ENCODE measurements at regions not wholly inside any gene's neighbourhood (a gene's known extent, or its start where the extent isn't known, plus 50 kb on each side); places are given as distances from the start of the nearest gene placed in this dataset.

DNA sequence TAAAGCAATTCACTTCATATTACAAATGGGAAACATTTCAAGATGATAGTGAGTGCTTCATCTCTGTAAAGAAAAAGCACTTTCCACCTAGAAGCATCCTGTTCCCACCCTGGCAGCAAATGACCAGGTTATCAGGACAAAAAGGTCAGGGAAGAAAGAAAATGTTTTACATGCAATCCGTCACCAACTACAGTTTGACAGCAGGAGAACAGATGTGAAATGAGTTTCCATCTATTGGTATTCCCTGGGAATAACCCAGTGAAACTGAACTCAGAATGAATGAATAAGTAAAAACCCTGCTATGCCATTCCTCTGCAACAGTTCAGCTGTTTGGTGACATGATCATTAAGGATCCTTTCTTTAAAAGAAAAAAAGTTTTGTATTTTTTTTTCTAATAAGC, 67.6 kb downstream of the HTR1A start:
- H3K27ac Mint-ChIP-seq = no peak overlapping the region
- no peaks in the 10 kb centered on the region for H3K27me3 Mint-ChIP-seq
- H3K36me3 Mint-ChIP-seq (ENCODE audit: low read depth) = no peaks in the 10 kb centered on the region
- H3K4me3 Mint-ChIP-seq = no peak overlapping the region
- H3K9me3 Mint-ChIP-seq = peaks cover 12% of the 10 kb centered on the region
- H3K4me1 Mint-ChIP-seq (ENCODE audit: low read depth) = no peaks in the 10 kb centered on the region

DNA sequence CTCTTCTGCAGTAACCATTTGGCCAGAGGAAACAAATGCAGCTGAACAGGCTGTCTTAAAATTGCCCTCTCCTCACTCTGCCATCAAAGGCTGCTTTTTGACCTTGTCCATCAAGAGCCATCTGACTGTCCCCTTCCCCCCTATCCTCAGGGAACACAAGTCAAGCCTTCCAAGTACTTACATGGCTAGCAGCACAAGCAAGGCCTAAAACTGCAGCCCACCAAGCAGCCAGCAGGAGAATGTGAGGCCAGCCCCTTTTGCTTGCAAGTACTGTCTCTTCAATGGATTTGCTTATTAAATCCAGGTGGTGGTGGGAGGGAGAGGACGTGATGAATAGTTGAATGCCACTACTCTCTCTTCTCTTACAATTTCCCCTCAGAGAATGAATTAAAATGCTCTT, 83.5 kb downstream of the HTR1A start:
- H3K9me3 Mint-ChIP-seq = peaks cover 10% of the 10 kb centered on the region
- no peaks in the 10 kb centered on the region for H3K36me3 Mint-ChIP-seq (ENCODE audit: low read depth)
- no peaks in the 10 kb centered on the region for H3K27me3 Mint-ChIP-seq
- no peak overlapping the region for H3K27ac Mint-ChIP-seq
- no peak overlapping the region for H3K4me3 Mint-ChIP-seq
- no peaks in the 10 kb centered on the region for H3K4me1 Mint-ChIP-seq (ENCODE audit: low read depth)

DNA sequence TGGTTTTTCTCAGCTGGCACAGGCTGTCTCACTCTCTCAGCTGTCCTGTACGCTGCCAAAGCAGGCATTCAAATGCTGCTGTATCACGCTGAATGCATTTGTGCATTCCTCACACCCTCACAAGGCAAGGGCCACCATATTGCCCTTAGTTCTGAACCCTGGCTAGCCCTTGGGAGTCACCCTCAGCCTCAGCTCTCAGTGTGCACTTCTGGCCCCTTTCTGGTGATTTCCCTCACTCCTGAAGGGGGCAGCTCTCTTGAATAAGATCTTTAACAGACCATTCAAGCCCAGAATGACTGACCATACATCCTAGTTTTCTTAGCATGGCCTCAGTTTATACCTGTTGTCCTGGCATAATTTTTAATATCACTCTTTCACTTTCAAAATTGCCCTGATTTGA, 84.3 kb downstream of the HTR1A start:
- no peaks in the 10 kb centered on the region for H3K36me3 Mint-ChIP-seq (ENCODE audit: low read depth)
- peaks cover 10% of the 10 kb centered on the region for H3K9me3 Mint-ChIP-seq
- no peak overlapping the region for H3K27ac Mint-ChIP-seq
- no peak overlapping the region for H3K4me3 Mint-ChIP-seq
- no peaks in the 10 kb centered on the region for H3K27me3 Mint-ChIP-seq
- no peaks in the 10 kb centered on the region for H3K4me1 Mint-ChIP-seq (ENCODE audit: low read depth)

DNA sequence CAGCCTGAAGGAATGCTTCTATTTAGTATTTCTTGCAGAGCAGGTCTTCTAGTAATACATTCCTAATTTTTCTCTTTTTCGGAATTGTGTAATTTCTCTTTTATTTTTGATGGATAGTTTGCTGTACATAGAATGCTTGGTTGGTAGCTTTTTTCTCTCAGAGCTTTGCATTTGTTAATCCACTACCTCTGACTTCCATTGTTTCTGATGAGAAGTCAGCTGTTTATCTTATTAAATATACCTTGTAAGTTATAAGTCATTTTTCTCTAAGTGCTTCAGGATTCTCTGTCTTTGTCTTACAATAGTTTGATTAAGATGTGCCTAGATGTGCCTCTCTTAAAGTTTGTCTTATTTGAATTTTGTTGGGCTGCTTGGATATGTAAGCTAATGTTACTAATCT, 101.9 kb downstream of the HTR1A start:
- Mint-ChIP-seq H3K4me1 (ENCODE audit: low read depth) (no peaks in the 10 kb centered on the region), H3K4me3 (no peak overlapping the region), H3K27ac (no peak overlapping the region), H3K27me3 (no peaks in the 10 kb centered on the region), H3K36me3 (ENCODE audit: low read depth) (no peaks in the 10 kb centered on the region), H3K9me3 (peaks cover 23% of the 10 kb centered on the region)

DNA sequence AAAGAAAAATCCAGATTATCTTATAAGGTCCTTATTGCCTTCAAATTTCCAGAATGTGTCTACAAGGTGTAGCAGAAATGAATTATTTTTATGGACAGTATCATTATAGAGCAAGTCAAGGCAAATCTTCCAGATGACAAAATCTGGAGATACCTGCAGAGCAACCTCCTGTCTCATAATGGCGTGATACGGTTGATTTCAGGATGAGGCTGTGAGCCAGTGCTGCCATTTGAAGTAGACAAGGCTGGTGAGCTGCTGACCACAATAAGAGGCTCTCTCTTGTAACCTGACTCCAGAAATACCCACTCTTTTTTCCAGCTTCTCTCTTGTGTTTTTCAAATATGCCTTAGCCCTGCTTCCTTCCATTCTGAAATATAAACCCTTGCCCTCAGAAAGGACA, 108.2 kb downstream of the HTR1A start:
- H3K4me1 Mint-ChIP-seq (ENCODE audit: low read depth) = no peaks in the 10 kb centered on the region
- no peak overlapping the region for H3K27ac Mint-ChIP-seq
- no peak overlapping the region for H3K4me3 Mint-ChIP-seq
- H3K36me3 Mint-ChIP-seq (ENCODE audit: low read depth) = no peaks in the 10 kb centered on the region
- H3K9me3 Mint-ChIP-seq = peaks cover 7% of the 10 kb centered on the region
- H3K27me3 Mint-ChIP-seq = no peaks in the 10 kb centered on the region

DNA sequence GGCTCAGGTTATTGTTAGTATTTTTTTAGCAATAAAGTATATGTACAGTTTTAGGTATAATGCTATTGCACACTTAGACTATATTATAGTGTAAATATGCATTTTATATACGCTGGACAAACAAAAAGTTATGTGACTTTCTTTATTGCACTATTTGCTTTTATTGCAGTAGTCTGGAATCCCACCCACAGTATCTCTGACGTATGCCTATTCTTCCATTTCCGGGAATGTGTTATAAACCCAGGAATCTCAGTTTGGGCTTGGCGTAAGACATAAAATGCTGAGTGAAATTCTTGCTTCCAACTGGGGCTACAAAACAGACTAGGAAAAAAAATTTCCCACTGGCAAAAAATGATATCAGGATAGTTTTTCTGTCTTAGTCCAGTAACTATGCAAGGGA, 119.1 kb downstream of the HTR1A start:
- H3K4me3 Mint-ChIP-seq = no peak overlapping the region
- no peaks in the 10 kb centered on the region for H3K27me3 Mint-ChIP-seq
- no peaks in the 10 kb centered on the region for H3K4me1 Mint-ChIP-seq (ENCODE audit: low read depth)
- H3K9me3 Mint-ChIP-seq = peaks cover 13% of the 10 kb centered on the region
- no peak overlapping the region for H3K27ac Mint-ChIP-seq
- no peaks in the 10 kb centered on the region for H3K36me3 Mint-ChIP-seq (ENCODE audit: low read depth)

DNA sequence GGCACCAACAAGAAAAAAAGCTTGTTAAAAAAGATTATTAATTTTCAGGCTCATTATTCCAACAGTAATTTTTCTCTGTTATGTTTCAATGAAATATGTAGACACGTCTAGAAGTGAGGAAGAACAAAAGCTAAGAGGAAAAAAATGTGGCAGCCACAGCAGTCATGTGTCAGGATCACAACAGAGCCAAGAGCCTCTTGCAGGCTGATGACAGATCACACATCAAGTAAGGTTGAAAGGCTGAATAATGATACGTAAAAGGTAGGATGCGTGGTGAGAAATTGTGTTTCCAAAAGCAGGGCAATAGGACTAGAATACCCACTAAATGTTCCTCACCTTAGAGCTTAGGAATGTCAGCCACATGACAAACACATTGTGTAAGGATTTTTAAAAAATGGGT, 124.8 kb downstream of the HTR1A start:
- no peaks in the 10 kb centered on the region for H3K4me1 Mint-ChIP-seq (ENCODE audit: low read depth)
- H3K9me3 Mint-ChIP-seq = peaks cover 16% of the 10 kb centered on the region
- H3K27ac Mint-ChIP-seq = no peak overlapping the region
- H3K27me3 Mint-ChIP-seq = no peaks in the 10 kb centered on the region
- H3K36me3 Mint-ChIP-seq (ENCODE audit: low read depth) = no peaks in the 10 kb centered on the region
- no peak overlapping the region for H3K4me3 Mint-ChIP-seq

DNA sequence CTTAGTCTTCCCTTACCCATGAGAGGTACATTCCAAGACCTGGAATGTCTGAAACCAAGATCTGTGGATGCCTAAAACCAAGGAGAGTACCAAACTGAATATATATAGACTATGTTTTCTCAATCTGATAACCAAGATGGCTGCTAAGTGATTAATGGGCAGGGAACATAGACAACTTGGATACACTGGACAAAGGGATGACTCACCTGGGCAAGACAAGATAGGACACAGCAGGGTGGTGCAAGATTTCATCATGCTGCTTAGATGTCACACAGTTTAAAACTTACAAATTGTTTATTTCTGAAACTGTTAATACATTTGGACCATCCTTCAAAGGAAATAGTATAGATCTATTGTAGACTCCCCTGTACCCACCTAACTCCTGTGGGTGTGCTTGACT, 130.9 kb downstream of the HTR1A start:
- Mint-ChIP-seq H3K9me3 (peaks cover 7% of the 10 kb centered on the region), H3K27ac (no peak overlapping the region), H3K36me3 (ENCODE audit: low read depth) (no peaks in the 10 kb centered on the region), H3K27me3 (no peaks in the 10 kb centered on the region), H3K4me3 (no peak overlapping the region), H3K4me1 (ENCODE audit: low read depth) (no peaks in the 10 kb centered on the region)

DNA sequence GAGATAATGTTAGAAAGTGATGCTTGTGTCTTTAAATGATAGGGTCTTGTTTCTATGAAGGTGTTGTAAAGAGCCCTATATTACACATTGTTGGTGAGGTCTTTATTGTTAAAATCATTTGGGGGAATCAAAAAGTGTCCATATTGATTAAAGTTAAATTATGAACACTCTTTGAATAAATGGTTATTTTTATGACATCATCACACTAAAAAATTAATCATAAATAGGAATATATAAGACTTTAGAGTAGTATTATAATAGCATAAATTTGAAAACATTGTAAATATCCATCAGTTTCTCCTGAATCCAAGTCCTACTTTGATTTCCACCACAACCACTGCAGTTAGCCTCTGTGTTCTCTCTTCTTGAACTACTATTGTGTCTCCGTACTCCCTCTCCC, 136.3 kb downstream of the HTR1A start:
- H3K36me3 Mint-ChIP-seq (ENCODE audit: low read depth) = no peaks in the 10 kb centered on the region
- H3K4me3 Mint-ChIP-seq = no peak overlapping the region
- H3K4me1 Mint-ChIP-seq (ENCODE audit: low read depth) = no peaks in the 10 kb centered on the region
- H3K27ac Mint-ChIP-seq = no peak overlapping the region
- H3K9me3 Mint-ChIP-seq = peaks cover 4% of the 10 kb centered on the region
- no peaks in the 10 kb centered on the region for H3K27me3 Mint-ChIP-seq

DNA sequence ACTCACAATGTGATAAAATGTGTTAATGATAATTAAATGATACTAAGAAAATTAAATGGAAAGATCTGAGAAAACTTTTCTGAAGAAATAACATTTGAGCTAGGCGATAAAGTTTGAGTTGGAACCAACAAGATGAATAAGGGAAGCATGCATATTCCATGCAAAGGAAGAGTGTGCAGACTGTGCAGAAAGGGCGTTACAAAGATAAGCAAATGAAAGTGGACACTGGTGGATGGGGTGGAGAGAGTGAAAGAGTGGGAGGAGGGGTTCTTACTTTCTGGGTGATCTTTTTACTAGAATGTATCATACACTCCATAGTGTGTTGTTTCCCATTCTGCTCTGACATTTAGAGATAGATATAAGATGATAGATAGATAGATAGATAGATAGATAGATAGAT, 138.7 kb downstream of the HTR1A start:
- Mint-ChIP-seq H3K4me1 (ENCODE audit: low read depth) (no peaks in the 10 kb centered on the region), H3K36me3 (ENCODE audit: low read depth) (no peaks in the 10 kb centered on the region), H3K27me3 (no peaks in the 10 kb centered on the region), H3K4me3 (no peak overlapping the region), H3K27ac (no peak overlapping the region), H3K9me3 (no peaks in the 10 kb centered on the region)

DNA sequence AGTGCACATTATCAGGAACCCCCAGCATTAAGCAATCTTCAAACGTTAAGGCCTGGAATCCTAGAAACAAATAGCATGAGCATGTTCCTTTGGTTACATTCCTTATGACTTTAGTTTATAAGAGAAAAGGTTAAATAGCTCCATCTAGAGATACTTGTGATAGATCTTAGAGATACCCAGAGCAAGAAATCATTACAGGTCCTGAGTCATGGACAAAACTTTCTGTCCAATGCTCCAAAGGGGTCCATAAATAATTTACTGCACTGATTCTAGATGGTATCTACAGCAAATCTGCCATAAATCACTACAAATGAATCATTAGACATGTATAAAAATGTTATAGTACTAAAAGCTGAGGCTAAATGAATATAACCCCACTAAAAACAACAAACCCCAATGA, 139.6 kb downstream of the HTR1A start:
- H3K27me3 Mint-ChIP-seq = no peaks in the 10 kb centered on the region
- peaks cover 4% of the 10 kb centered on the region for H3K9me3 Mint-ChIP-seq
- H3K27ac Mint-ChIP-seq = no peak overlapping the region
- no peak overlapping the region for H3K4me3 Mint-ChIP-seq
- no peaks in the 10 kb centered on the region for H3K4me1 Mint-ChIP-seq (ENCODE audit: low read depth)
- H3K36me3 Mint-ChIP-seq (ENCODE audit: low read depth) = no peaks in the 10 kb centered on the region

DNA sequence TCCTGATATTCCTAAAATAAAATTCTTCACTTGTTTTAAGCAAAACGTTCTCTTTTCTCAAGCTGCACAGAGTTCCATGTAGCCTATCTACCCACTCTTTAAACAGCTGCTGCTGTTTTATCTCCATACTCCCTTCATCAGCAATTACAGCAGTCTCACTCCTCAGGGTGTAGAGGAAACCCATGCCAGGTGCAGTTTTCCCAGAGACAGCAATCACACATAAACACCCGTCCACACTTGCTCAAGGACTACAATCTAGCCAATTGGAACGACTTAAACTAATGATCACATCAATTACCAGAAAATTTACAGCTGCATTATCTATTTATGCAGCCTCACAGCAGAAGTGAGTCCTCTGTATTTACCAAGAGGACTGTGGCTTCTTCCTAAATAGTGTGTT, 141.7 kb downstream of the HTR1A start:
- Mint-ChIP-seq H3K27me3 (no peaks in the 10 kb centered on the region), H3K4me1 (ENCODE audit: low read depth) (no peaks in the 10 kb centered on the region), H3K27ac (no peak overlapping the region), H3K9me3 (peaks cover 4% of the 10 kb centered on the region), H3K4me3 (no peak overlapping the region), H3K36me3 (ENCODE audit: low read depth) (no peaks in the 10 kb centered on the region)

DNA sequence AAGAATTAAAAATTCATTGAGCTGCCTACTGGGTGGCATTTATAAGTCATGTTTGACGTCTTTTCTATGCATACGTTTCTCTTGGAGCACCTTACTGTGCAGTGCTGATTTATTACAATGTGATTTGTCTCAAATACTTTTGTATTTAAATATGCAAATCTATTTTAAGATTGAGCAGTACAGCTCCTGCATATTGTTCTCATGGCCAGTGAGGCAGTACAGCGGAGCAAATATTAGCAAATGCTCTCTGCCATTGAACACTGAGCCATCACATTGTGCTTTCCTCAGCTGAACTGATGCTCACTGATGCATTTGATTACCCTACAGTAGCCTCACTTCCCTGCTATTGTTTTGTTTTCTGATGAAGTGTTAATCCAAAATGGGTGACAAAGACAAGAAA, 149.6 kb downstream of the HTR1A start:
- H3K27ac Mint-ChIP-seq = no peak overlapping the region
- H3K4me3 Mint-ChIP-seq = no peak overlapping the region
- H3K4me1 Mint-ChIP-seq (ENCODE audit: low read depth) = no peaks in the 10 kb centered on the region
- no peaks in the 10 kb centered on the region for H3K36me3 Mint-ChIP-seq (ENCODE audit: low read depth)
- no peaks in the 10 kb centered on the region for H3K27me3 Mint-ChIP-seq
- peaks cover 13% of the 10 kb centered on the region for H3K9me3 Mint-ChIP-seq

DNA sequence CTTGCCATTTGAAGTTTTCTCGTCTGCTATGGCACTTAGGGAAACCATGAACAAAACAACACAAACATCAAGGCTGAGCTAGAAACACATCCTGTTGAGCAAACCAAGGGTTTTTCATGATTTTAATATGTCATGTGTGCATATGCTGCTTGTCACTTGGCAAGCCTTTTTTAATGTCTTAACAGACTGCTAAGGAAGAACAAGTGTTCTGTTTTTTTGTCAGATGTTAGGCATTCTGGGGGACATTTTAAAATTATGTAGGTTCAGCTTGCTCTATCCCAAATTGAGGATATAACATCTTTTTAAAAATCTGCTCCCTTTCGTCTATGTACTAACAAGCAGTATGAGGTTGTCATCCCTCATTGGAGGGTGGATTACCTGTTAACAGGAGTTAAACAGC, 150.3 kb downstream of the HTR1A start:
- Mint-ChIP-seq H3K4me3 (no peak overlapping the region), H3K27me3 (no peaks in the 10 kb centered on the region), H3K4me1 (ENCODE audit: low read depth) (no peaks in the 10 kb centered on the region), H3K36me3 (ENCODE audit: low read depth) (no peaks in the 10 kb centered on the region), H3K27ac (no peak overlapping the region), H3K9me3 (peaks cover 13% of the 10 kb centered on the region)

DNA sequence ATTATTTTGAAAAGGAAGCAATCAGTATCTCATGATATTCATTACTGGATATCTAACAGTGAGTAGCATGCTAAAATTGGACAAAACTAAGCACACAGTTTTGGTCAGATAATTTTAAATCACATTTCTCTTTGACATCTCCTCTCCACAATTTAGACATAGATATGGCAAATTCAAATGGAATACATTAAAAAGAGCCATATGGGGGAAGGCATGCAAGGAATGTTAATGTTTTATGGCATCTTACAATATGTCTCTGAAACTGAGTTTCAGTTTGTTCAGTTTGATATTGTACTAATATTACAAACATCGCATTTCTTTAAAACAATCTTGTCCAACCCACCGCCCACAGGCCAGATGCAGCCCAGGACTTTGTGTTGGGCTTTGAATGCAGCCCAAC, 151.0 kb downstream of the HTR1A start:
- Mint-ChIP-seq H3K9me3 (peaks cover 13% of the 10 kb centered on the region), H3K4me3 (no peak overlapping the region), H3K27ac (no peak overlapping the region), H3K4me1 (ENCODE audit: low read depth) (no peaks in the 10 kb centered on the region), H3K27me3 (no peaks in the 10 kb centered on the region), H3K36me3 (ENCODE audit: low read depth) (no peaks in the 10 kb centered on the region)

DNA sequence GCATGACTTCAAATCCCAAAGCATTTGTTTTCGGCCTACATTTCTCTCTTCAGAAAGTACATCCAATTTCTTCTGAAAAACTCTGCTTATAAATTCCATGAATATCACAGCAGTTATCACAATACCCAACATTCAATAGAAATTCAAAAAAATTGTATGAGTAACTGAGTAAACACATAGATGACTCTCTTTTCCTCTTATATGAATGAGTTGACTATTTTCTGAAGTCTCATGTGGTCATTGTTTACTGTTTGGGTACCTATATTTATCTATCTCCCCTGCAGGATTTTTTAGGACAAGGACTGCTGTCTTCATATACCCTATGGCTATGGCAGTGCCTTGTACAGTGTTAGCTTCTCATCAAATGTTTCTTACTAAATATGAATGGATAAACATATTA, 157.1 kb downstream of the HTR1A start:
- H3K36me3 Mint-ChIP-seq (ENCODE audit: low read depth) = no peaks in the 10 kb centered on the region
- no peaks in the 10 kb centered on the region for H3K4me1 Mint-ChIP-seq (ENCODE audit: low read depth)
- no peaks in the 10 kb centered on the region for H3K27me3 Mint-ChIP-seq

DNA sequence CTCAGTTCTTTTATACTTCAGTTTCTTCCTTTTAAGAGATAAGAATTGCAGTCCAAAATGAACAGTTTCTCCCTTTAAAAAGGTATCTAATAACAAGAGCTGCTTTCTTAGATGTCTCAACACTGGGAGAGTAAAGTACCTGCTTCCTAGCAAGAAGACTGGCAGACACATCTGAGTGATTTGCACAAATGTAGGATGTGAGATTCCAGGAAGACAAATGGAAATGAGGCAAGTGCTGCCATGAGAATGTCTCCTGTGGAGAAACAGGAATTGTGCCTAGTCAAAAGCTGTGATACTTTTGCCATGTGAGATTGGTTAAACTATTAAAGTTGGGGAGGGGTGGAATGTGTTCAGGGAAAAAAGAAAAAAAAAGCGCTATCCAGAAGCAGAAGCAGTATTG, 159.1 kb downstream of the HTR1A start:
- Mint-ChIP-seq H3K27me3 (no peaks in the 10 kb centered on the region), H3K27ac (no peak overlapping the region), H3K9me3 (peaks cover 10% of the 10 kb centered on the region), H3K4me1 (ENCODE audit: low read depth) (no peaks in the 10 kb centered on the region), H3K4me3 (no peak overlapping the region), H3K36me3 (ENCODE audit: low read depth) (no peaks in the 10 kb centered on the region)

More for the DNA sequence above, 157.1 kb downstream of the HTR1A start:
- Mint-ChIP-seq H3K4me3 (no peak overlapping the region), H3K9me3 (peaks cover 6% of the 10 kb centered on the region), H3K27ac (no peak overlapping the region)
